ENCODE measurements at regions not wholly inside any gene's neighbourhood (a gene's known extent, or its start where the extent isn't known, plus 50 kb on each side); places are given as distances from the start of the nearest gene placed in this dataset.

DNA sequence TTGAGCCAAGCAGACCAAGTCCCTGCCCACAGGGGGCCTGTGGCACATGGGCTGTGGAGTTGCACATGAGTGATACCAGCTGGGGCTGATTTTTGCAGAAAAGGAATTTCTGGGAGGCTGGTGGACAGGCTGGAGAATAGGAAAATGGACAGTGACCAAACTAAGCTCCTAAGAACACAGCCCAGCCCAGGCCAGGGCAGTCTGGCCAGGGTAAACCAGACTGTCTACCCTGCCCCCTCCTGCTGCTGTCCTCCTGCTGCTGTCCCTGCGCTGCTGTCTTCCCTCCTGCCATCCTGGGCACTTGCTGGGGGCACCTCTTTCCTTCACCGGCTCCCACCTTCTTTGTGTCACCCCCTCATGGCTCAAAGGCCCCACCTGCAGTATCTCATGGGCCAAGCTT lies 219.2 kb downstream of the ZIC5 start:
- peak in 1 of 2 experiments; percentile 37 for DNase-seq (ENCODE audit: low read depth in 1 of 2, low spot score in 2 of 2)
- CTCF ChIA-PET (ENCODE audit: partially characterized antibody): no interaction called here
- Histone ChIP-seq H3K4me1 (replicated peaks in 1 of 4; ENCODE audit: control insufficient read depth in 3 of 4, insufficient read depth in 4 of 4, low read length in 3 of 4) (peaks cover 5 to 13% (median 9%) of the 10 kb centered on the region in 4 experiments; a peak in 5 of 7 replicates), H2BK5ac (ENCODE audit: low read depth, low read length) (peak overlapping the region; percentile 88), H2BK20ac (ENCODE audit: low read length) (peak overlapping the region; percentile 99), H3K23me2 (ENCODE audit: low read depth, low read length) (no peaks in the 10 kb centered on the region; the same call in 1 of the 2 replicates), H2AK5ac (ENCODE audit: low read depth, low read length) (peak overlapping the region; percentile 75), H3K27me3 (replicated peaks in 1 of 4; ENCODE audit: control insufficient read depth in 3 of 4, extremely low read depth in 1 of 4, insufficient read depth in 3 of 4, low read length in 3 of 4) (no peaks in the 10 kb centered on the region), H2AFZ (ENCODE audit: low read length) (no peak overlapping the region), H2BK12ac (ENCODE audit: low read depth, low read length) (peak overlapping the region; percentile 97), H2BK120ac (replicated peaks; ENCODE audit: low read depth, low read length) (peak overlapping the region; percentile 25), H3K23ac (ENCODE audit: insufficient read length) (no peak overlapping the region), H2BK15ac (ENCODE audit: low read length) (peak overlapping the region; percentile 36; the same call in 1 of the 2 replicates), H3K4ac (replicated peaks; ENCODE audit: insufficient read length, low read depth, low read length) (peak overlapping the region; percentile 70), H3K56ac (replicated peaks; ENCODE audit: insufficient read length, low read depth, low read length) (no peak overlapping the region), H4K8ac (ENCODE audit: extremely low read depth, insufficient read depth, low read length) (no peak overlapping the region), H4K5ac (ENCODE audit: insufficient read length, low read depth, low read length) (peak overlapping the region; percentile 25), H3K79me2 (ENCODE audit: control insufficient read depth in 1 of 2, insufficient read depth in 2 of 2, low read length in 2 of 2) (no peaks in the 10 kb centered on the region), H4K20me1 (replicated peaks in 1 of 2; ENCODE audit: control insufficient read depth in 1 of 2, insufficient read depth in 2 of 2, low read length in 2 of 2) (no peaks in the 10 kb centered on the region), H3K9me3 (ENCODE audit: insufficient read depth in 2 of 2, low read depth in 1 of 2, low read length in 1 of 2) (no peaks in the 10 kb centered on the region; a peak in 1 of 4 replicates), H3K36me3 (ENCODE audit: control insufficient read depth in 2 of 4, insufficient read depth in 4 of 4, low read length in 3 of 4) (no peaks in the 10 kb centered on the region; a peak in 1 of 8 replicates), H3K14ac (ENCODE audit: insufficient read length) (no peak overlapping the region), H3K4me3 (ENCODE audit: extremely low read depth in 1 of 4, insufficient read depth in 2 of 4, low read depth in 3 of 4, low read length in 4 of 4) (no peak overlapping the region), H3K9ac (replicated peaks in 1 of 4; ENCODE audit: extremely low read depth in 1 of 4, low read depth in 3 of 4, low read length in 3 of 4) (no peak overlapping the region), H3K79me1 (ENCODE audit: low read depth, low read length) (no peaks in the 10 kb centered on the region), H3K4me2 (ENCODE audit: insufficient read depth in 1 of 2, low read depth in 2 of 2, low read length in 2 of 2) (no peak overlapping the region), H3K18ac (ENCODE audit: extremely low read depth, low read length) (peak overlapping the region; percentile 83), H3K27ac (ENCODE audit: low read depth, low read length) (no peak overlapping the region), H4K91ac (replicated peaks; ENCODE audit: insufficient read length, low read length) (peak overlapping the region; percentile 95)
- POLR2A ChIA-PET (ENCODE audit: partially characterized antibody): interaction anchor here (0.6 to 1.0 kb wide), 3 partner anchors 11 to 192 kb away, joined by 3 read pairs; no protein-coding TSS in a partner anchor
- no peak for FAIRE-seq
- TF ChIP-seq SIN3A (conservative IDR thresholded peaks at IDR 0.05 in 1 of 2, IDR thresholded peaks at IDR 0.05 in 1 of 2; ENCODE audit: low read depth in 1 of 2, low read length in 2 of 2): no peak
- TF ChIP-seq TAF1 (IDR thresholded peaks at IDR 0.05; ENCODE audit: low read depth, low read length): no peak
- TF ChIP-seq CHD2 (IDR thresholded peaks at IDR 0.05; ENCODE audit: low read length): no peak
- TF ChIP-seq SRF (IDR thresholded peaks at IDR 0.05; ENCODE audit: low read depth, low read length): no peak
- TF ChIP-seq, protein P1, sequence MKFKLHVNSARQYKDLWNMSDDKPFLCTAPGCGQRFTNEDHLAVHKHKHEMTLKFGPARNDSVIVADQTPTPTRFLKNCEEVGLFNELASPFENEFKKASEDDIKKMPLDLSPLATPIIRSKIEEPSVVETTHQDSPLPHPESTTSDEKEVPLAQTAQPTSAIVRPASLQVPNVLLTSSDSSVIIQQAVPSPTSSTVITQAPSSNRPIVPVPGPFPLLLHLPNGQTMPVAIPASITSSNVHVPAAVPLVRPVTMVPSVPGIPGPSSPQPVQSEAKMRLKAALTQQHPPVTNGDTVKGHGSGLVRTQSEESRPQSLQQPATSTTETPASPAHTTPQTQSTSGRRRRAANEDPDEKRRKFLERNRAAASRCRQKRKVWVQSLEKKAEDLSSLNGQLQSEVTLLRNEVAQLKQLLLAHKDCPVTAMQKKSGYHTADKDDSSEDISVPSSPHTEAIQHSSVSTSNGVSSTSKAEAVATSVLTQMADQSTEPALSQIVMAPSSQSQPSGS (IDR thresholded peaks at IDR 0.05; ENCODE audit: low read length): no peak
- no peak for TF ChIP-seq BRCA1 (IDR thresholded peaks at IDR 0.05; ENCODE audit: low read depth, low read length)
- TF ChIP-seq, protein P2, sequence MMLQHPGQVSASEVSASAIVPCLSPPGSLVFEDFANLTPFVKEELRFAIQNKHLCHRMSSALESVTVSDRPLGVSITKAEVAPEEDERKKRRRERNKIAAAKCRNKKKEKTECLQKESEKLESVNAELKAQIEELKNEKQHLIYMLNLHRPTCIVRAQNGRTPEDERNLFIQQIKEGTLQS (IDR thresholded peaks at IDR 0.05; ENCODE audit: insufficient read depth, low read depth, low read length): no peak
- TF ChIP-seq SP4 (IDR thresholded peaks at IDR 0.05; ENCODE audit: low read length): no peak
- no peak for TF ChIP-seq CREB1 (IDR thresholded peaks at IDR 0.05)
- TF ChIP-seq CEBPB (IDR thresholded peaks at IDR 0.05; ENCODE audit: low read depth, low read length): no peak
- WGBS, 2 experiments (ENCODE audit: extremely low coverage in 1 of 2, insufficient coverage in 1 of 2, insufficient read length in 1 of 2, insufficient replicate concordance in 2 of 2, low coverage in 1 of 2, low lambda C conversion rate in 2 of 2, missing lambda C conversion rate in 1 of 2): 70% methylated on average over 2 of the region's 2 CpGs; no CpG with 5 or more reads in 1 of the 2 experiments

Measured in H1 (cell line).